Right ventricle myocardium inferior (tissue), 1 donor: ENCODE measurements at regions not wholly inside any gene's neighbourhood (a gene's known extent, or its start where the extent isn't known, plus 50 kb on each side); places are given as distances from the start of the nearest gene placed in this dataset.
A peak's percentile ranks its signal among the peaks of the same experiment; 100 is the strongest.
"Not testable (repeated sequence)": the region's sequence is repeated elsewhere in the genome, so short reads cannot be mapped to it uniquely, and the experiment has no call there.

ENCODE experiments used
- ATAC-seq: fragments of 200-7000 bp; cut with Tn5 transposase; one replicate; pipeline ENCODE4 v1.9.1; 2020; ENCODE audit warnings: mild to moderate bottlenecking, moderate library complexity
- DNase-seq: peaks from one replicate; pipeline ENCODE4 v3.0.0; 2021; ENCODE audit errors: missing footprints
- intact Hi-C: fragments of 100-400 bp; cut with DNase I; formaldehyde crosslinking; loops from one replicate; pipeline ENCODE4 v1.11.0; 2022
- donor health status: DM: no; HTN: yes; CAD: no; lungs with severe emphysema.

DNA sequence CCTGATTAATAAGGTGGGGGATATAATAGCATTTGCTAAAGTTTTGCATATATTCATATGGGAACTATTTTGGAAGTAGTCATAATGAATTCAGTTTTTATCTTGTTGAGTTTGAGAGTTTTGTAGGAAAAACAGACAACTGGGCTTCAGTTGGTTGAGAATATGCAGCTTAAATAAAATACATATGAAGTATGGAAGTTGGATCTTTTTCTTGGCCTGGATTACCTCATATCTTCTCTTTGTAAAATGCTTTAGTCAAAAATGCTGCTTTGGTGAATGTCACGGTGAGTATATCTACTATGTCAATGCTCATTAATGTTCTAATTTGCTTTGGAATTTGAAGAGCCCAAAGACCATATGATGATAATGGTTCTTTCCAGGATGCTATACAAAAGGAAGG lies 552.2 kb upstream of the LMO3 start:
- no peak for ATAC-seq
- no peak for DNase-seq
- intact Hi-C loops: no loop called here

DNA sequence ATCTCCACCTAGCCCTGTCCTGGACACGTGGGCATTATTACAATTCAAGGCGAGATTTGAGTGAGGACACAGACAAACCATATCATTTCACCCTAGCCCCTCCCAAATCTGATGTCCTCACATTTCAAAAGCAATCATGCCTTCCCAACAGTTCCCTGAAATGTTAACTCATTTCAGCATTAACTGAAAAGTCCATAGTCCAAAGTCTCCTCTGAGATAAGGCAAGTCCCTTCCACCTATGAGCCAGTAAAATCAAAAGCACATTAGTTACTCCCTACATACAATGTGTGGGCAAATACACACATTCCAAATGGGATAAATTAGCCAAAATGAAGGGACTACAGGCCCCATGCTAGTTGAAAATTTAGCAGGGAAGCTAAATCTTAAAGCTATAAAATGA lies 546.0 kb upstream of the LMO3 start:
- ATAC-seq (no peak), DNase-seq (no peak)
- intact Hi-C loops: no loop called here

DNA sequence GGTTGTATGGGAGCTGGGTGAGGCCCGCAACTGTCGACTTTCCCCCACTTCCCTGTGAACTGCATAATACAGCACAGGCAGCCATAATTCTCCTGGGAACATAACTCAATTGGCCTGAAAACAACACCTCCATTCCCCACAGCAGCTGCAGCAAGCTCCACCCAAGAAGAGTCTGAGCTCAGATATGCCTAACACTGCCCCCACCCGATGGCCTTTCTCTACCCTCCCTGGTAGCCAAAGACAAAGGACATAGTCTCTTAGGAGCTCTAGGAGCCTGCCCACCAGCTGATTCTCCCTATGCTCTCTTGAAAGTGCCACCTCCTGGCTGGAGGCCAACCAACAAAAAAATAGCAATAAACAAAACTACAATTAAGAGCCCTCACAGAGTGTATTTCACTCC lies 542.7 kb upstream of the LMO3 start:
- ATAC-seq: no peak

DNA sequence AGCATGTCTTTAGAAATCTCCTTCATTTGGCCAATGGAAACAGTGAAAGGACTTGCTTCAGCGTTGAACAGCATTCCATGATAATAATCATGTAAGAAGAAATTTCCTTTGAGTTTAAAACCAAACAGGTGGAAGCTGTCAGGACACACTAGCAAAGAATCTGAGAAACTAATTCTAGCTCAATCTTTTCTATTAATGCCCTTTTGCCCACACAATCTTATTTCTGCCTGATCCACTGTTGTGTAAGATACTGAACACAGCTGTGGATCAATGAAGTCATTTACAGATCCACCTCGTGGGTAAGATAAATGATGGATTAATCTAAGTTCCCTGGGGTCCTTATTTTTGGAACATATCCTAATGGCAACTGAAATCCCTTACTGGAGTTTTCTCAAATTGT lies 536.9 kb upstream of the LMO3 start:
- no peak for DNase-seq
- no peak for ATAC-seq
- intact Hi-C loops: no loop called here

More for the DNA sequence above, 542.7 kb upstream of the LMO3 start:
- DNase-seq: no peak
- intact Hi-C loops: no loop called here

DNA sequence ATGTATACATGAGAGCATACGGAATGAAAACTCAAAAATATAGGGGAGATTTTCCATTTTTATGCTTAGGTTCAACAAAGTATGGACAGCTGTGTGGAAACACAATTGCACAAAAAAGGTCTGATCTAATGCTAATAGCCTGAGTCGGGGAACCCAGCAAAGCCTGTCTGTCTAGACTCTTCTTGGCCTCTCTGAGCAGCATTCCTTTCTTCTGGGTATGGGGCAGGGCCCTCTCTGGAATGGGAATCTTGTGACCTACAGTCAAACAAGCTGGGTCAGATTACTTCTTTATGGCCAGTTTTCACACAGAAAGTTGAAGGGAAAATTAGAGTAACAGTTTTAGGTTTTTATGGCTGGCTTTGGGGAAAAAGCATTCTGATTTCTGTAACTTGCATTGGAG lies 534.0 kb upstream of the LMO3 start:
- ATAC-seq (no peak), DNase-seq (no peak)
- intact Hi-C loops: no loop called here

DNA sequence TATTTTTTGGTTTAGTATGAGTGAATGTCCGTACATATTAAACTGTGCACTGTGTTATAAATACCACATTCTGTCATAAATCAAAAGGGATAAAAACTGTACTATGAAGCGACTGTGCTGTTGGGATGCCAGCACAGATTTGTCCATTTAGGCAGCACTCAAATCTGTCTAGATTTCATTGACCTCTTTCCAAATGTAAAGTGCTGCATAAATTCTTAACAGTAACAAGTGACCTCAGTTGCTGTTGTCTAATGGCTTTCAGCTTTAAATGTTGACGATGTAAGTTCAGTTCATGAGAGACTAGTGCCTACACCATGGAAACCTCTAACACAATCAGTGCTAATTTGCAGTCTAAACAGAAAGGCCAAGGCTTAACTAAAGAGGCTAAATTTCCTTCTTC lies 531.4 kb upstream of the LMO3 start:
- no peak for DNase-seq
- ATAC-seq: no peak
- intact Hi-C loops: no loop called here

DNA sequence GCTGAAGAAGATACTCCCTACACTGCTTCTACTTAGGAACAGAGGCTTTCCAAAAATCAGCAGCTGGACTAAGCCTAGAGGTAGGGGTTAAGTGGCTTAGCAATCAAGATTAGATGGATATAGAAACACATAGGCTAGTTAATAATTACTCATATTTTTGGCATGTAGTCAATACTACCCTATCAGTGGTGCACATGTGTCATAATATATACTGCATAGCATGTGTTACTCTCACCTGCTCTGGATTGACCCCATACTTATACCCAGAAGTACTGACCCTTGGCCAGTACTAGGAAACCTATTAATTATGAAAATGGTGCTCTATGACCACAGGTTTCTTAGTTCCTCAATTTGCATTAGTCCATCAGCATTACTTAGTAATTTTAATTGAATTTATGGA lies 528.4 kb upstream of the LMO3 start:
- DNase-seq (no peak), ATAC-seq (no peak)
- intact Hi-C loops: no loop called here

DNA sequence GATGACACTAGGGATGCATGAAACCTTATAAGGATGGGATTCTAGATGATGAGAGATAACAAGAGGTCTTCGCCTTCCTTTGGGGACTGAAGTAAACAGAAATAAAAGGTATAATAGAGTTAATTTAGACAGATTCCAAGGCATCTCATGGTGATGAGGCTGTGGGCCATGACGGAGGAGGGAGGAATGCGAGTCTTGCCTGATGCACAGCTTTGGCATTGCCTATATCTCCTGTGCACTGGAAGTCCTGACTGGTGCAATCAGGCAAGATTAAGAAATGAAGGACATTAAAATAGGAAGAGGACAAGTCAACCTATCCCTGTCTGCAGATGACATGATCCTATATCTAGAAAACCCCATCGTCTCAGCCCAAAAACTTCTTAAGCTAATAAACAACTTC lies 526.4 kb upstream of the LMO3 start:
- DNase-seq (no peak), ATAC-seq (no peak)
- intact Hi-C loops: no loop called here

DNA sequence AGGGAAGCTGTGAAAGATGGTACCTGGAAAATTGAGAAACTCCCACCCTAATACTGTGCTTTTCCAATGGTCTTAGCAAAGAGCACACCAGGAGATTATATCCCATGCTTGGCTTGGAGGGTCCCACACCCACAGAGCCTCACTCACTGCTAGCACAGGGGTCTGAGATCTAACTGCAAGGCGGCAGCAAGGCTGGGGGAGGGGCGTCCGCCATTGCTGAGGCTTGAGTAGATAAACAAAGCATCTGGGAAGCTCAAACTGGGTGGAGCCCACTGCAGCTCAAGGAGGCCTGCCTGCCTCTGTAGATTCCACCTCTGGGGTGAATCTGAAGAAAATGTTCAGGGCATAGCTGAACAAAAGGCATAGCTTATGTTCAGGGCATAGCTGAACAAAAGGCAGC lies 510.6 kb upstream of the LMO3 start:
- ATAC-seq, intact Hi-C loops, DNase-seq: not testable (repeated sequence)

DNA sequence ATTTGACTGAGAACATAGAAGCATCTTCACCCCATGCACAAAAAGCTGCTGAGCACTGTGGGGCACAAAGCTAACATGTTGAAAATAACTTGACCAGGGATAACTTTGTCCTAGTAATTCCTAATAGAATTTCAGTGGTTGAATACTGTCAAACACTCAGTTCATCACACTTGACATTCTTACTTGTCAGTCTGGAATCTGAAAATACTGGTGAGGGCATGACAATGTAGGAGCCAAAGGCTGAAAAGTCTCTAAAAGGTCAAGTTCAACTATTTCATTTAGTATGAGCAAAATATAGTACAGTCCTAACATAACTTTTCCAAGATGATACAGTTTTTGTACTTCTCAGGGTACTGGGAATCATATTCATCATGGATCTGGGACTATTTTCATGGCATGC lies 504.4 kb upstream of the LMO3 start:
- intact Hi-C loops: no loop called here
- DNase-seq: no peak
- ATAC-seq: no peak

DNA sequence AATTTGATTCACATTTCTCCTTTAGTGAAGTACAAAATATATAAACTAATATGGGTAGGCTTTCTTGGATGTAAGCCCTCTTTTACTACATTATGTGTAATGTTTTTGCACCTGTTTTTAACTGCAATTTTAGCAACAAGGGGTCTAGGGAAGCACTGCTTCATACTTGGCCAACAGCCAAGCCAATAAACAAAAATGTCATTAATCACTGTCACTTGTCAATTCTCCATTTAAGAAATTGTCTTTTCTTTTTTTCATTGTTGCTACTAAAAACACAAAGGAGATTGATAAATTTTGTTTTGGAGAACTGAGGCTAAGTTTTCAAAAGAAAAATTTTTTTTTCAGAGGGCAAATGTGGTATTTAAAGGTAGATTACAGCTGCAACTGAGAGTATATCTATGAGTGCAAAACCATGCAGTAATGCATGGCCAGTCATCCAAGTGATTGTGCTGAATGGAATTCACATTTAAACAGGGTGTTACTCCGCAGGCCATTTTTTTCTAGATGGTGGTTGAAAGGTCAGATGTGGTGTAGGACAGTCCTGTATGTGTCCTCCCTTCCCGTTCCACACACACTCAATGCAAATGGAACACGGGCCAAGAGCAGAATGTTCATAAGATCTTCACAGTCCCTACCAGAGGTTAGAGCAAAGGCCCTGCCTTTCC lies 503.0 kb upstream of the LMO3 start:
- intact Hi-C loops: no loop called here
- DNase-seq (no peak), ATAC-seq (no peak)

DNA sequence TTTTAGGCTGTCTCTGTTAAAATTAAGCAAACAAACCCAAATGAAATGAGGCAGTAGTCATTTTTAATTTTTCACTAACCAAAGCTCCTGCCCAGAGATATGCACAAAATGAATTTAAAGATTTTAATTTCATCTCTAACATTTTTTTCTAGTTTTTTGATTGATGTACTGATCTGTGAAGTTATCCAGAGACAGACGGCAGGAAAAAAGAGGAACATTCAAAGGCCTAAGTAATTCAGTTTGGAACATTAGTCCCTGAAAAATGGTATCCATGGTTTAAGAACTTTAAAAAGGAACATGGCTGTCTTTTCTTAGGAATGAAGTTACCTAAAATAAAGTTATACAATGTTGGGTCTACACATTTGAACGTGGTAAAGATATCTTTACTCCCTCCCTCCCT lies 498.8 kb upstream of the LMO3 start:
- intact Hi-C loops: no loop called here
- ATAC-seq: no peak
- DNase-seq: no peak

DNA sequence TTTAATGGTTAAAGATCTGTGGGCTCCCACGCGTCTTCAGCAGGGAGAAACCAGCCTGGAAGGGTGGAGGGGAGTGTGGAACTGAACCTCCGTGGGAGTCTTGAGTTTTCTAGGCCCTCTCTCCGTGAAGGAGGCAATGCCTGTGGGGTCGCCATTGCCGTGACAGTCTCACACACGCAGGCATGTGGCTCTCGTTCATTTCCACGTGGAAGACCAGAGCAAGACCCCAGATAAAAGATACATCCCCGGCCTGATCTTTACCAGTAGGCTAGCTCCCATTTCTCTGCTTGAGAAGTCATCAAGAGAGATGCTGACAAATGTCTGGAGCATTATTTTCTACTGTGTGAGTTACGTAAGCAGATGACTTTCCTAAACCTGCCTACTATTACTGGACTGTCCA lies 491.7 kb upstream of the LMO3 start:
- DNase-seq (peak; percentile 35), ATAC-seq (no peak)
- intact Hi-C loops: no loop called here

DNA sequence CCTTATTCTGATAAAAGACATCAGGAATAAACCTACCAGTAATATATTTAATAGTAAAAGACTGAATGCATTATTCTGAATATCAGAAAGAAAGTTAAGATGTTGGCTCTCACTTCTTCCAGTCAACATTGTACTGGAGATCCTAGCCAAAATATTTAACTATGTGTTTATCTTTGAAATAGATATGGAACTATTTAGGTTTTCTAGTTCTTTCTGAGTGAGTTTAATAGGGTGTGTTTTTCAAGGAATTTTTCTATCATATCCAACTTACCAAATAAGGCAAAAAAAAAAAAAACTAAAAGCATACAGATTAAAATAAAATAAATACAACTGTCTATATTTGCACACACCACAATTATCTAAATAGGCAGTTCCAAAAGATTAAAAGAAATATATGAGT lies 478.9 kb upstream of the LMO3 start:
- ATAC-seq (no peak), DNase-seq (no peak)
- intact Hi-C loops: no loop called here

DNA sequence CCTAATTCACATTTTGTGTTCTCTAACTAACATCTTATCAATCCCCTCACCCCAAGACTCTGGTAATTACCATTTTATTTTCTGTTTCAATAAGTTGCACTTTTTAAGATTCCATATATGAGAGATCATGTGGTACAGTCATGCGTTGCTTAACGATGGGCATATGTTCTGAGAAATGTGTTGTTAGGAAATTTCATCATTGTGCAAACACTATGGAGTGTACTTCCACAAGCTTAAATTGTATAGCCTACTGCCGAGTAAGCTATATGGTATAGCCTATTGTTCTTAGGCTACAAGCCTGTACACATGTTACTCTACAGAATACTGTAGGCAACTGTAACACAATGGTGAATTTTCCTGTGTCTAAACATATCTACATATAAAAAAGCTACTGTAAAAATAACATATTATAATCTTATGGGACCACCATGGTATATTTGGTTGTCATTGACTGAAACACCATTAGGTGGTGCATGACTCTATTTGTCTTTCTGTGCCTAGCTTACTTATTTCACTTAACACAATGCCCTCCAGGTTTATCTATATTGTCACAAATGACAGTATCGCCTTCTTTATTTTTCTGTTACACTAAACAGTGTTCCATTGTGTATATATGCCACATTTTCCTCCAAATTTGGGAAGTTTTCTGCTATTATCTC lies 473.4 kb upstream of the LMO3 start:
- intact Hi-C loops: no loop called here
- DNase-seq: no peak
- no peak for ATAC-seq

DNA sequence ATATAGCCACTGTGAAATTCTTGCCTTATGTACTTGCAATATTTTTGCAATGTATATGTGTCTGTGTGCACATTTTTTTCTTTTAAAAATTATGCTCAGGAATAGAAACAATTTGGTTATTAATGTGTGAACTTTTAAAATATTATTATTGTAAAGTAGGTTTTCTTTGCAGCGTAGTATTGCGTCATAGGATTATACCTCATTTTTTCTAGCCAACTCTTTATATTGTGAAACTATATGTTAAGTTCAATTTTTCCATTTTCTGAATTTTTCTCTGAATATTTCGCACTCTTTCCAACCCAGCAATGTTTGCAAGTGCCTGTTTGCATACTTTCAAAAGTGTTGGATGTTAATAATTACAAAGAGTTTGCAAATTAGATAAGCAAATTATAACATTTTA lies 471.6 kb upstream of the LMO3 start:
- DNase-seq: no peak

DNA sequence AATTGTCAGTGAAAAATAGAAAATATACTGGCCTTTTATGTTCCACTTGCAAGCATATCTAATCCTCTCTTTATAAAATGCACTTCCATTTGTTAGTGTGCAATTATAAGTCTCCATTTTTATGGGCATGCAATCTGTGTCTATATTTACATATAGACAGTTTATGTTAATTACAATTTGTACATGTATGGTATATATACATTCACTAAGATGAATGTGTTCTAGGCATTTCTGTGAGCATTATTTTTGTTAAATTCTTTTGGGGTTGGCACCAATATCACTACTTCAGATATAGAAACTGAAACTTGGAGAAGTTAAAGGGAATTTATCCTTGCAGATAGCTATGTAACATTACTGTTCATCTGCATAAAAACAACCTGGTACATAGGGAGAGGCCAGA lies 470.8 kb upstream of the LMO3 start:
- DNase-seq (no peak), ATAC-seq (no peak)
- intact Hi-C loops: no loop called here

More for the DNA sequence above, 471.6 kb upstream of the LMO3 start:
- ATAC-seq: no peak
- intact Hi-C loops: no loop called here

DNA sequence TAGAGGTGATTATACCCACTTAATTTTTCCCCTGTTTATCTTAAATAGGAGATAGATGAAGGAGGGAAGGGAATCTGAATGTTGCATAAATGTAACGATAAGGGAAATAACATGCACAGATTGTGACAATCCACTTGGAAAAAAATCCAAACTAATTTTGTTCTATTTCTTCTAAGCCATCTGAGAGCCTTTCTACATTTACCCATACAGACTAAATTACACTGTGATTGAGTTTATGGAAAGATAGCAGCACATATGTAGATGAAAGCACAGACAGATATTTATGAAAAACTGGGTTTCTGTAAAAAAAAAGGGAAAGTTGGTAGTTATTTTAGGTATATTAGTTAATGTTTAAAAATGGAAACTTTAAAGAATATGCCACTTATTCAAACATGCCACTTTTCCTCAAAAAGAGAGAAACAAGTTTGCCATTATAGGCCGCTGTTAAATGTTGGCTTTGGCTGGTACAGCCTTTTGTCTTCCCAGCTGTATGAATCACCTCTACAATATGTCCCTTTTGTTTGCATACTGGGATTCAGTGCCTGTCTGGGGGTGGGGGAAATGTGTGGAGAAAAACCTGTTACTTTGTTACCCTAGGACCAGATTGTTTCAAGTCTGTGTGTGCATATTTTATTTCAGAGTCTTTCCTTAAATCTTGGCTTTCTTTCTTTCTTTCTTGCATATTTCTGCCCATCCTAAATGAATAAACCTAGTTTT lies 470.2 kb upstream of the LMO3 start:
- ATAC-seq (no peak), DNase-seq (no peak)
- intact Hi-C loops: no loop called here

DNA sequence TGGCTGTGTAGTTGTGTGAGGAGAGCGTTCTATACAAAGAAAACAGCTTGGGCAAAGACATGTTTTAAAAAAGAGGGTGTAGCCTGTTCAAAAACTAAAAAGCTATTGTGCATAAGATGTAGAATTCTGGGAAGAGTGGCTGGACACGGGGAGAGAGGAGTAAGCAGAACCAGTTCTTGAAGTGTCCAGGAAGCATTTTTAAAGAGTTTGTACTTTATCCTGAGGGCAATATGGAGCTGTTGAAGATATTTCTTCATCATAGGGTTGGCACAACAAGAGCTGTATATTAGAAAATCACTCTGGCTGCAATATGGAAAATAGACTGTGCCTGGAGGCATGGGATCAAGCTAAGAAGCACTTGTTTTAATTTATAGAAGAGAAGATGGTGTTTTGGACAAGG lies 458.9 kb upstream of the LMO3 start:
- intact Hi-C loops: no loop called here
- DNase-seq: no peak
- no peak for ATAC-seq

DNA sequence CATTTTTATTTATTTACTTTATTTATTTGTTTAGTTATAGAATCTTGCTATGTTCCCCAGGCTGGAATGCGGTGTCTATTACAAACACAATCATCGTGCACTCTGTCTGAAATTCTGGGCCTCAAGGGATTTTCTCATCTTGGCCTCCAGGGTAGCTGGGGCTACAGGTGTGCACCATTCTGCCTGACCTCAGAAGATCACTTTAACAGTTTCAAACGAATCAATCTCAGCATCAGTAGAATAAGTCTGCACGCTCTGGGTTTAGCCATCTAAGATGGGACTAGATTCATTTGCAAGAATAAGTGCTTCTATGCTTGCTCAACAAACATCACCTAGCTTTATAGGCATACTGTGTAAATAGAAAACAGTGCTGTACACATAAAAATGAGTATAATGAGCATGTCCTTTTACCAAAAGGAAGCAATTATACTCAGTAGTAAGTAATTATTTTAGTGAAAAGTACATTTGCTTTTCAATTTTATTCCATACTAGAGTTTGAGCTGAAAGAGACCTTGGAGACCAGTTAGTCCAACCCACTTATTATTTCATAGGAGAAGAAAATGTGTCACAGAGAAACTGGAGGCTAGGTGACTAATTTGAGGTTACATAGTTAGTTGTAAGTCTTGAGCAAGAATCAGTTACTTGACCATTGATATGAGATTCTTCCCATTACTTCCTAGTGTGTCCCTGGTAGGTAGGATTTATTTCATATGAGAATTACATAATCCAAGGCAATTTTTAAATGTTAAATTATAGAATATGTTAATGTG lies 456.5 kb upstream of the LMO3 start:
- intact Hi-C loops: no loop called here
- DNase-seq: no peak
- ATAC-seq: no peak
